GM12892 (cell line): ENCODE measurements at regions not wholly inside any gene's neighbourhood (a gene's known extent, or its start where the extent isn't known, plus 50 kb on each side); places are given as distances from the start of the nearest gene placed in this dataset.
"Not testable (repeated sequence)": the region's sequence is repeated elsewhere in the genome, so short reads cannot be mapped to it uniquely, and the experiment has no call there.

ENCODE experiments used
- DNase-seq: peaks from one replicate; pipeline ENCODE4 v3.0.0; 2011; ENCODE audit not compliant: insufficient read length
- FAIRE-seq: peaks from 2 replicates; lab custom pipeline; 2011; peaks lifted over from hg19 to GRCh38; lab: Jason Lieb, UNC
- POLR2A ChIP-seq: IDR thresholded peaks from 2 replicates; pipeline ENCODE4 v1.6.1; 2011; ENCODE audit warnings: low read depth, low read length, control low read depth
- POLR2AphosphoS5 ChIP-seq: IDR thresholded peaks from 2 replicates; pipeline ENCODE4 v1.6.1; 2011; ENCODE audit warnings: low read depth, low read length, control low read depth
- TAF1 ChIP-seq: IDR thresholded peaks from 2 replicates; pipeline ENCODE4 v1.6.1; 2011; ENCODE audit warnings: low read depth, mild to moderate bottlenecking, control low read depth, low read length, borderline replicate concordance

DNA sequence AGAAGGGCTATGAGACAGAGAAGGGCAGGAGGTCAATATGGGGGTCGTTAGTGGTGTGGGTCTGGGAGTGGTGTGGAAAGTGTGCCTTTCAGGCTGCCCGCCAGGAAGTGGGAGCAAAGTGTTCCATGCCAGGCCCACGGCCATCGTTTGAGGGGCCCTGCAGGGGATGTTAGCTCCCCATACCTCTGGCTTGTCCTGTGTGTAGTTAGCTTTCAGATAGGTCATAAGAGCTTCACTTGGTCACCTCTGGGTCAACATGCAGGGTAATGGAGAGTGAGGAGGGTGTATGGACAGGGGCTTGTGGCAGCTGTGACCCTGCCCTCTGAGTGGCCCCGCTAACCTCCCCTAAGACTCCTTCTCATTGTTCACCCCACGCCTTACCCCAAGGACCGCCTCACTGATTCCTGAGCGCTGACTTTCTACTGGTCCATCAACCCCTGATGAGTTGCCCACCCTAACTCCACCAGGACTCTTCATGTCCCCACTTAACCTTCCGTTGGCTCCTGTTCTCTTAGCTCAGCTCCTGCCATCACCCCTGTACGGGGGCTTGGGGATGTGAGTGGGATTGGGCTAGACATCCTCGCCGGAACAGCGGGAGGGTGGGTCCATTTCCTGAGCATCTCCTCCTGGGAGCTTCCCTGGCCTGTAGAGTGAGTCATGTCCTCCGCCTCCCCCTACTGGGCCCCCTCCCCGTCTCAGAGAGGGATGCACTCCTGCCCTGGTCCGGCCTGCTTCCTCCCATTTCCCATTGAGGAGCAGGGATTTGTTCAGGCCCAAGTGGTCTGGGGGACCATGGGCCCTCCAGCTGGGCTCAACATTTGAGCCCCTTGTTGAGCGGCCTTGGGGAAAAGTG is 125.7 kb downstream of the FGF18 start:
- no peak for FAIRE-seq
- no peak for DNase-seq
- TF ChIP-seq POLR2AphosphoS5 (no peak), POLR2A (no peak), TAF1 (no peak)

DNA sequence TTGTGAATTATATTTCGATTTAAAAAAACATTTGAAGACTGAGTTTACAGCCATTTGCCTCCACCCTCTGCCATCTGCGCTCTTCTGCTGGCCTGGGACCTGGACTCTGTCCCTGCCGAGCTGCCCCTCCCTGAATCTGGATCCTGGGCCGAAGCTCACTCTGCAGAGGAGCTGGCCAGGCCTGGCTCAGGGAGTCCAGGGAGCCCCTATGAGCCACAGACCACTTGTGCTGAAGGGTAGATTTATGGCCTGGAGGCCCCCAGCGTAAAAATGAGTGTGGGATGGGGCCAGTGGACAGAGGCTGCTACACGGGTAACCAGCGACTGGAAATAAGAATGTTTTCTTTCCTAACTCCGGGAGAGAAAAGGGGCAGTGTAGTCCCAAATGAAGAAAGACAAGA is 129.8 kb downstream of the FGF18 start:
- TF ChIP-seq POLR2A (no peak), TAF1 (no peak), POLR2AphosphoS5 (no peak)
- DNase-seq (no peak), FAIRE-seq (no peak)

DNA sequence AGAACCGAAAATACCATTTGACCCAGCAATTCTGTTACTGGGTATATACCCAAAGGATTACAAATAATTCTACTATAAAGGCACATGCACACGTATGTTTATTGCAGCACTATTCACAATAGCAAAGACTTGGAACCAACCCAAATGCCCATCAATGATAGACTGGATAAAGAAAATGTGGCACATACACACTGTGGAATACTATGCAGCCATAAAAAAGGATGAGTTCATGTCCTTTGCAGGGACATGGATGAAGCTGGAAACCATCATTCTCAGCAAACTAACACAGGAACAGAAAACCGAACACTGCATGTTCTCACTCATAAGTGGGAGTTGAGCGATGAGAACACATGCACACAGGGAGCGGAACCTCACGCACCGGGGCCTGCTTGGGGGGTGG is 134.4 kb downstream of the FGF18 start:
- not testable (repeated sequence) for FAIRE-seq, DNase-seq

DNA sequence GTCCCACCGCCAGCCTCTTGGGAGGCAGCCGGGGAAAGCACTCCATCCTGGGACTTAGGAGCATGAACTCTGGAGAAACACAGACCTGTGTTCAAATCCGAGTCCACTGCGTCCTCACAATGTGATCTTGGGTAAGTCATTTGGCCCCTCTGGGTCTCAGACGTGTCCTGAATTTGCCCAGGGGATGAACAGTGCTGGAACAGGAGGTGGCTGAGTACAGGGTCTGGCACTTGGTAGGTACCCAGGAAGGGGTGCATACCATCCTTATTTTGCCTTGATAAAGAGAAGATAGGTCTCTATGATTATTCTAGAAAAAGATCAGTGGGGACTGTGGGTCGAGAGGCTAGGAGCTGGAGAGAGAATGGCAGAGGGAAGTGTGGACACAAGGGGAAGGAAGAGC is 135.7 kb downstream of the FGF18 start:
- TF ChIP-seq TAF1 (no peak), POLR2AphosphoS5 (no peak), POLR2A (no peak)
- FAIRE-seq, result no peak
- no peak for DNase-seq

DNA sequence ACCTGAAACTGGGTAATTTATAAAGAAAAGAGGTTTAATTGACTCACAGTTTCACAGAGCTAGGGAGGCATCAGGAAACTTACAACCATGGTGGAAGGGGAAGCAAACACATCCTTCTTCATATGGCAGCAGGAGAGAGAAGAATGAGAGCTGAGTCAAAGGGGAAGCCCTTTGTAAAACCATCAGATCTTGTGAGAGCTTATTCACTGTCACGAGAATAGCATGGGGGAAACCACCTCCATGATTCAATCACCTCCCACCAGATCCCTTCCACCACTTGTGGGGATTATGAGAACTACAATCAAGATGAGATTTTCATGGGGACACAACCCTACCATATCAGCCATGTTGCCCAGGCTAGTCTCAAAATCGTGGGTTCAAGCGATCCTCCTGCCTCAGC is 143.4 kb downstream of the FGF18 start:
- no peak for FAIRE-seq
- no peak for DNase-seq
- TF ChIP-seq POLR2AphosphoS5, result no peak
- TF ChIP-seq TAF1, result no peak
- TF ChIP-seq POLR2A, result no peak

DNA sequence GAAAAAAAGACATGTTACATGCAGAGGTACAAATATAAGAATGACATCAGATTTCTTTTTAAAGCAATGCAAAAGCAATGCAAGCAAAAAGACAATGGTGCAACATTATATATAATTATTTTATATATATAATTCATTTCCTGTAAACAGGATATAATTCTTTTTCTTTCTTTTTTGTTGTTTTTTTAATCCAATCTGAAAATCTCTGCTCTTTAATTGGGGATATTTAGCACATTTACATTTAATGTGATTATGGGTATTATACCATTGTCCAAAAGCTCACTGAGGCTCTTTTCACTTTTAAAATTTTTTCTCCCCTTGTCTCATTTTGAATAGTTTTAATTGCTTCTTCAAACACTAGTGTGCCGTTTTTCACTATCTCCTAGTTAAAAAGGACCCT is 148.9 kb downstream of the FGF18 start:
- DNase-seq, result no peak
- TF ChIP-seq TAF1 (no peak), POLR2A (no peak), POLR2AphosphoS5 (no peak)
- FAIRE-seq, result no peak

DNA sequence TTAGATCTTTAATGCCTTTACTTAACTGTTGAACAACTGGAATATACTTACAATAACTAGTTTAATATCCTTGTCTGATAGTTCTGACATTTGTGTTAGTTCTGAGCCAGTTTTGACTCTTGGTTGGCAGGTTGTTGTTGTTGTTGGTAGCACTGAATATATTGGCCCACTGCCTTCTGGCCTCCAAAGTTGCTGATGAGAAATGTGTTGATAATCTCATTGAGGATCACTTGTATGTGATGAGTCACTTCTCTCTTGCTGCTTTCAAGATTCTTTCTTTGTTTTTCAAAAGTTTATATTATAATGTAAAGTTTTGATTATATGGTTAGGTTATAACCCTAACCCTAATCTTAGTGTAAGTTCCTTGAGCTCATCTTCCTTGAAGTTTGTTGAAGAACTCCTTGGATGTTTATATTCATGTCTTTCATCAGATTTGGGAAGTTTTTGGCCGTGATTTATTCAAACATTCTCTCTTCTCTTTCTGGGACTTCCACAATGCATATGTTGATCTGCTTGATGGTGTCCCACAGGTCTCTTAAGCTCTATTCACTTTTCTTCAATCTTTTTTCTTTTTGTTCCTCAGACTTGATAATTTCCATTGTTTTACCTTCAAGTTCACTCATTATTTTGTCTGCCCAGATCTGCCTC is 149.7 kb downstream of the FGF18 start:
- FAIRE-seq, result no peak
- no peak for DNase-seq
- TF ChIP-seq POLR2A (no peak), POLR2AphosphoS5 (no peak), TAF1 (no peak)

DNA sequence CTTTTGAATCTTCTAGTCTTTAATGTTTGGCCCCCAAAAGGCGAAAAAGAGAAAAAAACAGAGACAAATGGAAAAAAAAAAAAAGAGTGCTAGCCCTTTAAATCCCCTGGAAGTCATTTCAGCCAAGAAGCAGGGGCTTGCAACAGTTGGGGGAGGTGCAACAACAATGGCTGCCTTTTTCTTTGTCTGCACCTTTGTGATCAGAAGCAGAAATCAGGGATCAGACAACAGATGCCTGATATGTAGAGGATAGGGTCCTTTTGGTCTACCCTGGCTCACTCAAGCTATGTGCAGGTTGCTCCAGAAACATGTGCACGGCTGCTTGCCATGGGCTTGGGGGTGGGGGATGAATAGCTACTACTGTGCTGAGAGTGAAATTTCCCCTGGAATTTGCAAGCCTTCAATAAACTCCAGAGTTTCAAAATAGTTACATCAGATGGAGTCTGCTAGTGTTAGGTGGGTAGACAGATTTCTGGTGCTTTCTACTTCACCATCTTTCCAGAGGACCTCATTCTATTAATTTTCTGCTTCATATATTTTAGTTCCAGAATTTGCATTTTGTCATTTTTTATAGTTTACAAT is 150.9 kb downstream of the FGF18 start:
- TF ChIP-seq POLR2AphosphoS5 (no peak), POLR2A (no peak), TAF1 (no peak)
- FAIRE-seq, result no peak
- no peak for DNase-seq

DNA sequence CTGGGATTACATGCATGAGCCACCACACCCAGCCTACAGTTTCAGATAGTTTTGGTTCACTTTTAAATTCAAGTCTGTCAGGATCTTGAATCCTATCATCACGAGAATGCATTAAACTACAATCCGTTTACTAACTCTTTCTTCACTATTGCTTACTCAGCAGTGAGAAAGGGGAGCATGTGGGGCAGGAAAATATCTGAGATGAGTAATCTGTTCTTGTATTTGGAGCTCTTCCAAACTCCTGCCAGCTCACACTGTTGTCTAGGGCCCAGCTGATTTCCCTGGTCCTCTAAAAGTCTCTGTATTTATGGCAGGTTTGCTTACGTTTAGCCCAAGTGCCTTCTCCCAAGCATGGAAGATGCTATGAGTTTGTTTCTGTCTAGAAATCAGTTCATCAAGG is 152.2 kb downstream of the FGF18 start:
- TF ChIP-seq POLR2AphosphoS5 (no peak), POLR2A (no peak), TAF1 (no peak)
- DNase-seq (no peak), FAIRE-seq (no peak)

DNA sequence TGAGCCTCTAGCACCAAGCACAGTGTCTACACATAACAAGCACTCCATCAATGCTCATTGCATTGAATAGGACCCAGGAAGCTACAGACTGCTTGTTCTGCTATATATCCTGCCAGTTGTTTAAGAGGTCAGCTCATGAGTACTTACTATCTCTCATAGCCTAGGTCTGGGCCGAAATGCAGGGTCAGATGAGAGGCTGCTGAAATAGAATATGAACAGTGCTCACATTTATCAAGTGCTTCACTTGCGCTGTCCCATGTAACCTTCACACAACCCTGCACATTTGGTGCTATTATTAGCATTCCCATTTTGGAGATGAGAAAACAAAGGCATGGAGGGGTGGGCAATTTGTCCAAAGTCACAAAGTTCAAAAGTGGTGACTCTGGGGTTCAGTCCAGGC is 153.6 kb downstream of the FGF18 start:
- TF ChIP-seq POLR2AphosphoS5 (no peak), POLR2A (no peak), TAF1 (no peak)
- FAIRE-seq (no peak), DNase-seq (no peak)

DNA sequence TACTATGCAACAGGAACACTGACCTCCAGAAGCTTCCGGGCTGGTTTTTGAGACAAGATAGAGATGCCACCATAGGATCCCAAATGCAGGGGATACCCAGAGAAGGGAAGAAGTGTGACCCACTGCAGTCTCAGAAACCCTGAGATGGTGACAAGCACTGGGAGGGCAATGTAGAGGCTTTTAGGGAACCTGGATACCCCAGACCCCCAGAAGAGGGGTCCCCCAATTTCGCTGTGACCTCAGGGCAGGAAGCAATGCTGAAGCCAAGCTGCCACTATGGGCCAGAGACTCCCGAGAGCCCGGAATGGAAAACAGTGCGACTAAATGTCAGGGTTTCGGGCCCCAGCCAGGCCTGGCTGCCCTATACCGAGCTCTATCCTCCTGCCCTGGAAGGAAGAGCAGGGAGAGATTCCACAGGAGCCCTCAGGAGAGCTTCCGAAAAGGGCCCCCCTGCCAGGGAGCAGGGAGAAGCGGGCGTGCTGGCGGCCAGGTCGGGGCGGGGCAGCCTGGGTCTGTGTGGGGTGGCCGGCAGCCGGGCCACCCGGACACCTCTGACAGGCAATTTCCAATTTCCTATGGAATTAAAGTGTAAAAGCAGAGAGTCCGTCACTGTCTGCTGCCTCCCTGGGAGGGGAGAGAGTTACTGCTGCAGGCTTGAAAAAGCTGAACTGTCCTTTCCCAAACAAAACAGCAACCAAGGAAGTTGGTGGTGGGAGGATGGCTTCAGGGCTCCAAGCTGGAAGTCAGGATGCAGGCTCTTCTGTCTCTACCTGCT is 154.2 kb downstream of the FGF18 start:
- no peak for TF ChIP-seq POLR2AphosphoS5
- TF ChIP-seq TAF1, result no peak
- no peak for TF ChIP-seq POLR2A
- DNase-seq (no peak), FAIRE-seq (no peak)
